Activated CD4-positive, alpha-beta T cell treated with anti-CD3 and anti-CD28 coated beads for 36 hours (primary cell): ENCODE measurements at regions not wholly inside any gene's neighbourhood (a gene's known extent, or its start where the extent isn't known, plus 50 kb on each side); places are given as distances from the start of the nearest gene placed in this dataset.

ENCODE experiments used
- ATAC-seq: fragments of 200-7000 bp; cut with Tn5 transposase; one replicate; pipeline ENCODE4 v1.10.0; 2021; ENCODE audit warnings: mild to moderate bottlenecking, moderate library complexity
- CTCF ChIA-PET: fragments of 350-600 bp; sonication (Branson Sonifier 250); formaldehyde crosslinking; loops from one replicate; lab custom pipeline; 2021; ENCODE audit warnings: antibody characterized with exemption; lab: Charles Lee
- POLR2A ChIA-PET: fragments of 350-600 bp; sonication (Branson Sonifier 250); formaldehyde crosslinking; loops from one replicate; lab custom pipeline; 2021; ENCODE audit warnings: antibody characterized with exemption, inconsistent platforms; lab: Charles Lee
- DNase-seq: peaks from one replicate; pipeline ENCODE4 v3.0.0-alpha.2; 2020
- H3K27ac Mint-ChIP-seq: one replicate; pipeline ENCODE4 v1.8.0; 2021; ENCODE audit warnings: mixed read lengths
- H3K27me3 Mint-ChIP-seq: one replicate; pipeline ENCODE4 v1.8.0; 2021; ENCODE audit warnings: mixed read lengths
- H3K36me3 Mint-ChIP-seq: one replicate; pipeline ENCODE4 v1.8.0; 2021; ENCODE audit warnings: low read depth, mixed read lengths
- H3K4me1 Mint-ChIP-seq: one replicate; pipeline ENCODE4 v1.8.0; 2021; ENCODE audit warnings: mixed read lengths
- H3K4me3 Mint-ChIP-seq: one replicate; pipeline ENCODE4 v1.8.0; 2021; ENCODE audit warnings: mild to moderate bottlenecking, moderate library complexity, mixed read lengths
- H3K9me3 Mint-ChIP-seq: one replicate; pipeline ENCODE4 v1.8.0; 2021; ENCODE audit warnings: low read depth, mixed read lengths
- intact Hi-C, 2 experiments: fragments of 100-400 bp; cut with DNase I in 1 of 2; cut with micrococcal nuclease in 1 of 2; formaldehyde crosslinking; loops; one replicate each; pipeline versions ENCODE4 v1.14.2 to v1.15.1; 2022 to 2024; cut with DNase I, micrococcal nuclease

GRCh38 chr10:71042216-71042615 is 153.9 kb upstream of the PCBD1 start:
- CTCF ChIA-PET: interaction anchor here (1.0 kb wide), 1 partner anchor 27 kb away, joined by 3 read pairs; no protein-coding TSS in a partner anchor
- intact Hi-C loops: no loop called here
- H3K36me3 Mint-ChIP-seq: no peaks in the 10 kb centered on the region
- no peaks in the 10 kb centered on the region for H3K4me1 Mint-ChIP-seq
- DNase-seq (no peak), ATAC-seq (no peak)
- H3K4me3 Mint-ChIP-seq: no peak overlapping the region
- H3K27me3 Mint-ChIP-seq: no peaks in the 10 kb centered on the region
- no peaks in the 10 kb centered on the region for H3K9me3 Mint-ChIP-seq
- H3K27ac Mint-ChIP-seq: no peak overlapping the region
- POLR2A ChIA-PET: no interaction called here

GRCh38 chr10:71042699-71043098 is 154.3 kb upstream of the PCBD1 start:
- no peak for DNase-seq
- ChIA-PET CTCF (interaction anchor here (1.0 kb wide), 1 partner anchor 26 kb away, joined by 3 read pairs; no protein-coding TSS in a partner anchor), POLR2A (no interaction called here)
- no peaks in the 10 kb centered on the region for H3K36me3 Mint-ChIP-seq
- no peak overlapping the region for H3K27ac Mint-ChIP-seq
- no peaks in the 10 kb centered on the region for H3K9me3 Mint-ChIP-seq
- ATAC-seq: no peak
- intact Hi-C loops: no loop called here
- no peak overlapping the region for H3K4me3 Mint-ChIP-seq
- H3K27me3 Mint-ChIP-seq: no peaks in the 10 kb centered on the region
- H3K4me1 Mint-ChIP-seq: no peaks in the 10 kb centered on the region

- Mint-ChIP-seq H3K4me1 (no peaks in the 10 kb centered on the region), H3K9me3 (no peaks in the 10 kb centered on the region), H3K4me3 (no peak overlapping the region), H3K27me3 (no peaks in the 10 kb centered on the region), H3K36me3 (no peaks in the 10 kb centered on the region), H3K27ac (no peak overlapping the region)
- DNase-seq (no peak), ATAC-seq (no peak)
- ChIA-PET POLR2A (no interaction called here), CTCF (no interaction called here)
- intact Hi-C loops: no loop called here
These were observed 155.5 kb upstream of the PCBD1 start for GRCh38 chr10:71043858-71044257.

GRCh38 chr10:71044720-71045119 is 156.4 kb upstream of the PCBD1 start:
- ChIA-PET POLR2A (no interaction called here), CTCF (no interaction called here)
- H3K36me3 Mint-ChIP-seq: no peaks in the 10 kb centered on the region
- H3K4me1 Mint-ChIP-seq: no peaks in the 10 kb centered on the region
- DNase-seq (no peak), ATAC-seq (no peak)
- H3K9me3 Mint-ChIP-seq: no peaks in the 10 kb centered on the region
- no peak overlapping the region for H3K27ac Mint-ChIP-seq
- H3K4me3 Mint-ChIP-seq: no peak overlapping the region
- intact Hi-C loops: no loop called here
- H3K27me3 Mint-ChIP-seq: no peaks in the 10 kb centered on the region

- ChIA-PET POLR2A (no interaction called here), CTCF (no interaction called here)
- Mint-ChIP-seq H3K4me1 (no peaks in the 10 kb centered on the region), H3K36me3 (no peaks in the 10 kb centered on the region), H3K4me3 (no peak overlapping the region), H3K27ac (no peak overlapping the region), H3K9me3 (no peaks in the 10 kb centered on the region), H3K27me3 (no peaks in the 10 kb centered on the region)
- ATAC-seq (no peak), DNase-seq (no peak)
- intact Hi-C loops: no loop called here
These were observed 156.9 kb upstream of the PCBD1 start for GRCh38 chr10:71045204-71045809.

- intact Hi-C loops: no loop called here
- Mint-ChIP-seq H3K36me3 (no peaks in the 10 kb centered on the region), H3K9me3 (no peaks in the 10 kb centered on the region), H3K27me3 (no peaks in the 10 kb centered on the region), H3K27ac (no peak overlapping the region), H3K4me1 (no peaks in the 10 kb centered on the region), H3K4me3 (no peak overlapping the region)
- CTCF ChIA-PET: no interaction called here
- ATAC-seq (no peak), DNase-seq (no peak)
- POLR2A ChIA-PET: no interaction called here
These were observed 157.6 kb upstream of the PCBD1 start for GRCh38 chr10:71045936-71046335.

GRCh38 chr10:71046747-71047146 is 158.4 kb upstream of the PCBD1 start:
- no peak overlapping the region for H3K4me3 Mint-ChIP-seq
- DNase-seq (no peak), ATAC-seq (no peak)
- ChIA-PET POLR2A (no interaction called here), CTCF (no interaction called here)
- H3K27ac Mint-ChIP-seq: no peak overlapping the region
- H3K36me3 Mint-ChIP-seq: no peaks in the 10 kb centered on the region
- H3K9me3 Mint-ChIP-seq: no peaks in the 10 kb centered on the region
- intact Hi-C loops: no loop called here
- H3K4me1 Mint-ChIP-seq: no peaks in the 10 kb centered on the region
- H3K27me3 Mint-ChIP-seq: no peaks in the 10 kb centered on the region

GRCh38 chr10:71048971-71049615 is 160.7 kb upstream of the PCBD1 start:
- intact Hi-C loops: no loop called here
- Mint-ChIP-seq H3K27me3 (no peaks in the 10 kb centered on the region), H3K4me3 (no peak overlapping the region), H3K36me3 (no peaks in the 10 kb centered on the region), H3K9me3 (no peaks in the 10 kb centered on the region), H3K4me1 (no peaks in the 10 kb centered on the region), H3K27ac (no peak overlapping the region)
- no peak for DNase-seq
- ChIA-PET CTCF (interaction anchor here (0.7 kb wide), 1 partner anchor 443 kb away, joined by 3 read pairs; no protein-coding TSS in a partner anchor), POLR2A (no interaction called here)
- no peak for ATAC-seq

- DNase-seq (no peak), ATAC-seq (no peak)
- CTCF ChIA-PET: no interaction called here
- POLR2A ChIA-PET: no interaction called here
- no peak overlapping the region for H3K4me3 Mint-ChIP-seq
- no peak overlapping the region for H3K27ac Mint-ChIP-seq
- no peaks in the 10 kb centered on the region for H3K4me1 Mint-ChIP-seq
- no peaks in the 10 kb centered on the region for H3K36me3 Mint-ChIP-seq
- no peaks in the 10 kb centered on the region for H3K9me3 Mint-ChIP-seq
- no peaks in the 10 kb centered on the region for H3K27me3 Mint-ChIP-seq
- intact Hi-C loops: no loop called here
These were observed 161.6 kb upstream of the PCBD1 start for GRCh38 chr10:71049994-71050393.

- H3K4me1 Mint-ChIP-seq: no peaks in the 10 kb centered on the region
- DNase-seq (no peak), ATAC-seq (no peak)
- H3K9me3 Mint-ChIP-seq: no peaks in the 10 kb centered on the region
- no peaks in the 10 kb centered on the region for H3K36me3 Mint-ChIP-seq
- ChIA-PET POLR2A (no interaction called here), CTCF (no interaction called here)
- no peaks in the 10 kb centered on the region for H3K27me3 Mint-ChIP-seq
- no peak overlapping the region for H3K4me3 Mint-ChIP-seq
- intact Hi-C loops: no loop called here
- no peak overlapping the region for H3K27ac Mint-ChIP-seq
These were observed 160.2 kb upstream of the UNC5B start for GRCh38 chr10:71052076-71052660.

- no peaks in the 10 kb centered on the region for H3K27me3 Mint-ChIP-seq
- no peaks in the 10 kb centered on the region for H3K4me1 Mint-ChIP-seq
- CTCF ChIA-PET: no interaction called here
- H3K9me3 Mint-ChIP-seq: no peaks in the 10 kb centered on the region
- DNase-seq (no peak), ATAC-seq (no peak)
- intact Hi-C loops: no loop called here
- no peak overlapping the region for H3K27ac Mint-ChIP-seq
- POLR2A ChIA-PET: no interaction called here
- no peaks in the 10 kb centered on the region for H3K36me3 Mint-ChIP-seq
- H3K4me3 Mint-ChIP-seq: no peak overlapping the region
These were observed 159.7 kb upstream of the UNC5B start for GRCh38 chr10:71052708-71053107.

GRCh38 chr10:71053169-71053895 is 159.0 kb upstream of the UNC5B start:
- Mint-ChIP-seq H3K4me1 (no peaks in the 10 kb centered on the region), H3K36me3 (no peaks in the 10 kb centered on the region), H3K4me3 (no peak overlapping the region), H3K27ac (no peak overlapping the region), H3K9me3 (no peaks in the 10 kb centered on the region), H3K27me3 (no peaks in the 10 kb centered on the region)
- CTCF ChIA-PET: no interaction called here
- DNase-seq: no peak
- ATAC-seq: no peak
- POLR2A ChIA-PET: no interaction called here
- intact Hi-C loops: no loop called here
